Breast epithelium (tissue), 4 donors: ENCODE measurements at regions not wholly inside any gene's neighbourhood (a gene's known extent, or its start where the extent isn't known, plus 50 kb on each side); places are given as distances from the start of the nearest gene placed in this dataset.

Experiments
- DNase-seq, 2 donors: peaks; one replicate each; pipeline ENCODE4 v3.0.0-alpha.2; 2019; ENCODE audit warnings: low spot score in 2 of 2
- H3K27ac ChIP-seq, 2 donors: fragments of 200-600 bp; sonication (generic) in 1 of 2; one replicate each; pipeline ENCODE4 v1.5.1; 2016 to 2019; ENCODE audit warnings: mild to moderate bottlenecking in 1 of 2
- H3K27me3 ChIP-seq, 2 donors: fragments of 200-600 bp; sonication (generic) in 1 of 2; one replicate each; pipeline versions ENCODE4 v1.5.1 to v1.6.0; 2017 to 2019; ENCODE audit warnings: control low read depth in 1 of 2, mild to moderate bottlenecking in 1 of 2
- H3K36me3 ChIP-seq: fragments of 200-600 bp; one replicate; pipeline ENCODE4 v1.5.1; 2019
- H3K4me1 ChIP-seq, 2 donors: fragments of 200-600 bp; sonication (generic); one replicate each; pipeline ENCODE4 v1.5.1; 2016 to 2019; ENCODE audit warnings: control low read depth in 1 of 2
- H3K4me3 ChIP-seq, 3 donors: fragments of 200-600 bp; sonication (generic); 1 replicate in 2 of 3; 2 replicates in 1 of 3; pipeline ENCODE4 v1.5.1; 2016 to 2019; ENCODE audit warnings: mild to moderate bottlenecking in 3 of 3, moderate library complexity in 2 of 3
- H3K9me3 ChIP-seq, 2 donors: fragments of 200-600 bp; sonication (generic) in 1 of 2; one replicate each; pipeline ENCODE4 v1.5.1; 2016 to 2019; ENCODE audit warnings: control low read depth in 1 of 2
- CTCF ChIP-seq, 3 donors: fragments of 450-650 bp; IDR thresholded peaks; one replicate each; pipeline ENCODE4 v1.5.1; 2016 to 2017; ENCODE audit warnings: antibody characterized with exemption in 3 of 3, mild to moderate bottlenecking in 3 of 3, moderate library complexity in 3 of 3
- POLR2A ChIP-seq: fragments of 450-650 bp; IDR thresholded peaks from one replicate; pipeline ENCODE4 v1.6.1; 2016; ENCODE audit warnings: antibody characterized with exemption, mild to moderate bottlenecking, moderate library complexity
- POLR2AphosphoS5 ChIP-seq, 3 donors: sonication (generic); formaldehyde crosslinking; IDR thresholded peaks; one replicate each; pipeline ENCODE4 v1.6.1; 2017; ENCODE audit warnings: antibody characterized with exemption in 3 of 3
- intact Hi-C: fragments of 100-400 bp; cut with DNase I; formaldehyde crosslinking; loops from one replicate; pipeline ENCODE4 v1.15.1; 2023; ENCODE audit warnings: low total_unique reads

- Histone ChIP-seq H3K4me1 (no peaks in the 10 kb centered on the region), H3K27me3 (peaks cover 0 to 3% of the 10 kb centered on the region in 2 donors), H3K36me3 (no peaks in the 10 kb centered on the region), H3K9me3 (no peaks in the 10 kb centered on the region), H3K4me3 (no peak overlapping the region), H3K27ac (no peak overlapping the region)
- TF ChIP-seq CTCF (IDR thresholded peaks at IDR 0.05): no peak
- no peak for TF ChIP-seq POLR2A
- no peak for TF ChIP-seq POLR2AphosphoS5 (IDR thresholded peaks at IDR 0.05)
- no peak for DNase-seq
- intact Hi-C loops: no loop called here
These were observed 60.1 kb upstream of the ARAP3 start for GRCh38 chr5:141742144-141742543.

- no peaks in the 10 kb centered on the region for H3K36me3 ChIP-seq
- no peak overlapping the region for H3K27ac ChIP-seq
- H3K9me3 ChIP-seq: no peaks in the 10 kb centered on the region
- TF ChIP-seq CTCF (IDR thresholded peaks at IDR 0.05) (no peak), POLR2A (no peak), POLR2AphosphoS5 (IDR thresholded peaks at IDR 0.05) (no peak)
- no peak overlapping the region for H3K4me3 ChIP-seq
- H3K27me3 ChIP-seq: peaks cover 0 to 3% of the 10 kb centered on the region in 2 donors
- intact Hi-C loops: no loop called here
- no peaks in the 10 kb centered on the region for H3K4me1 ChIP-seq
- DNase-seq: no peak
These were observed 58.9 kb upstream of the ARAP3 start for GRCh38 chr5:141740885-141741284.

GRCh38 chr5:141737535-141737934 is 55.5 kb upstream of the ARAP3 start:
- DNase-seq: no peak
- Histone ChIP-seq H3K36me3 (no peaks in the 10 kb centered on the region), H3K27ac (no peak overlapping the region), H3K4me3 (no peak overlapping the region), H3K27me3 (peaks cover 0 to 3% of the 10 kb centered on the region in 2 donors), H3K9me3 (no peaks in the 10 kb centered on the region), H3K4me1 (no peaks in the 10 kb centered on the region)
- TF ChIP-seq POLR2AphosphoS5 (IDR thresholded peaks at IDR 0.05) (no peak), CTCF (IDR thresholded peaks at IDR 0.05) (no peak), POLR2A (no peak)
- intact Hi-C loops: no loop called here

GRCh38 chr5:141735823-141736222 is 53.8 kb upstream of the ARAP3 start:
- no peaks in the 10 kb centered on the region for H3K9me3 ChIP-seq
- DNase-seq: no peak
- no peak overlapping the region for H3K27ac ChIP-seq
- peaks cover 0 to 3% of the 10 kb centered on the region in 2 donors for H3K27me3 ChIP-seq
- TF ChIP-seq CTCF (IDR thresholded peaks at IDR 0.05): no peak
- no peak for TF ChIP-seq POLR2AphosphoS5 (IDR thresholded peaks at IDR 0.05)
- TF ChIP-seq POLR2A: no peak
- no peaks in the 10 kb centered on the region for H3K4me1 ChIP-seq
- no peak overlapping the region for H3K4me3 ChIP-seq
- H3K36me3 ChIP-seq: no peaks in the 10 kb centered on the region
- intact Hi-C loops: no loop called here

- no peaks in the 10 kb centered on the region for H3K4me1 ChIP-seq
- no peak for DNase-seq
- H3K4me3 ChIP-seq: no peak overlapping the region
- no peak overlapping the region for H3K27ac ChIP-seq
- no peak for TF ChIP-seq CTCF (IDR thresholded peaks at IDR 0.05)
- no peaks in the 10 kb centered on the region for H3K36me3 ChIP-seq
- no peaks in the 10 kb centered on the region for H3K9me3 ChIP-seq
- intact Hi-C loops: no loop called here
- H3K27me3 ChIP-seq: peaks cover 0 to 3% of the 10 kb centered on the region in 2 donors
These were observed 52.6 kb upstream of the ARAP3 start for GRCh38 chr5:141734501-141735229.
